Dedifferentiated amniotic fluid mesenchymal stem cell (primary cell): ENCODE measurements at regions not wholly inside any gene's neighbourhood (a gene's known extent, or its start where the extent isn't known, plus 50 kb on each side); places are given as distances from the start of the nearest gene placed in this dataset.
A peak's percentile ranks its signal among the peaks of the same experiment; 100 is the strongest.

Source experiments
- DNase-seq: peaks from one replicate; pipeline ENCODE4 v3.0.0-alpha.2; 2016; ENCODE audit errors: extremely low spot score

- no peak for DNase-seq
These were observed 84.8 kb upstream of the NRP1 start for GRCh38 chr10:33419311-33419710.

DNA sequence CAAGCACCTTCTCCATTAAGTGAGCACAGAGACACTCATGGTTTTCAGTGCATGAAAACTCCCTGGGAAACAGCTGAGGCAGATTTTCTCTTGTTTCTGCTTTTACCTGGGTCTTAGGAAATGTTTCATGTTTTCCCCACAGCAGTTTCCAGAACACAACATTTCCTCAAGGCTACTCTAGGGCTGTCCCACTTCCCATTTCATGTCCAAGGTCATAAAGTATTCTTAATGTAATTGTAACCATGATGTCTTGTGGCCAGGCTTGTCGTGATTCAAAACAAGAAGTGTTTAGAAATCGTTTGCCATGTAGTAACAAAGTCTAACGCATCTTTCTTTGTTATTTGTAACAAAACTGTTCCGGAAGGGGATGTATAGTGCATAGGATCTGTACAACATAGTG, 83.8 kb upstream of the NRP1 start:
- no peak for DNase-seq

GRCh38 chr10:33416691-33417090, 82.2 kb upstream of the NRP1 start:
- no peak for DNase-seq

- no peak for DNase-seq
These were observed 81.7 kb upstream of the NRP1 start for GRCh38 chr10:33416209-33416608.

DNA sequence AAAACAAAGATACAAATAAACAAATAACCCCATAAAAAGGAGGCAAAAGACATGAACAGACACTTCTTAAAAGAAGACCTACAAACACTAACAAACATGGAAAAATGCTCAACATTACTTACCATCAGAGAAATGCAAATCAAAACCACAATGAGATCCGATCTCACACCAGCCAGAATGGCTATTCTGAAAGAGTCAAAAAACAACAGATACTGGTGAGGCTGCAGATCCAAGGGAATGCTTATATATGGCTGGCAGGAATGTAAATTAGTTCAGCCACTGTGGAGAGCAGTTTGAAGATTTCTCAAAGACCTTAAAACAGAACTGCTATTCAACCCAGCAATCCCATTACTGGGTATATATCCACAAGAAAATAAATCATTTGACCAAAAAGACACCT, 80.4 kb upstream of the NRP1 start:
- DNase-seq, result no peak

DNA sequence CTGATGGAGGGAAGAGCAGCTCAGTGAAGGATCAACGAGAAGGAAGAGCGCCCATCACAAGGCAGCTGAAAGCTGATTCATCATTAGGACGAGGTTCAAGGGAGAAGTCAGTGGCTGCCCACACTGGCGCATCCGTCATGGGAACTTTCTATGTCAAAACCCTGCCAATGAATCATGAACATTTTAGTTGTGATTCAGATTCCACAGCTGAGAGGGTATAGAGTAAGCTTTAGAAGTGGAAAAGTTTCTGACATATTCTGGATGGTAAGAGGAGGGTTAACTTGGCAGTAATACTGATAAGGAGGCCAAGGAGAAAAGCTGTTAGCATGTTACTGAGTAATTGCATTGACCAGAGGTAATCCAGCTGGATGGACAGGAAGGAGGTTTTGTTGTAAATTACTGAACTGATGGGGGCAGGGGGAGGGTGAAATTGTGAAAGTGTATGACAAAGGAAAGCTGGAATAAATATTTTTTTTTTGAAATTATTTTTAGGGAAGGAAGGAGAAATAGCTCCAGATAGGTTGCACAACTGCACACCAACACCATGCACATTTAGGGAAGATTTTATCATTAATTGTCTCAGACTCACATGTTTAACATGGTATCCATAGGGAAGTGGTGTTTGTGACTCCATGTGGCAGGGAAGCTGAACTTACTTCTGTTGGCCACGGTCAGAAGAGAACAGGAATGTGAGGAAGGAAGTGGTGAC, 78.3 kb upstream of the NRP1 start:
- DNase-seq, result peak; percentile 90

DNA sequence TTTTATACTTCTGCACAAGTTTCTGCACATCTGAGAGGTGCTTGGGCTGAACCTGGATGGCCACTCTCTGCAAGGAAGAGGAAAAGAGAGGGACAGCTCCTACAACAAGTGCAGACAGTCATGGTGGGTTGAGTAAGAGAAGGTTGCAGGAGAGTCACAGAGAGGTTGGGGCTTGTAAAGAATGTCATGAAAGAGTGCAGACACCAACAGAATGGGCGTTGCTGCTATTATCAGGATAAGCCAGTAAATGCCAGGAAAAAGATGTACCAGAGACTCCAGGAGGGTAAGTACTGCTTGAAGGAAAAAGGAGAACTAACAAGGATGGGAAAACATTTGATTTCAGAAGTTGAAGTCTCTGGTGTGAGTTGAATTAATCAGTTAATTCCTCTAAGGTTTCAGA, 77.8 kb upstream of the NRP1 start:
- DNase-seq, result no peak

DNA sequence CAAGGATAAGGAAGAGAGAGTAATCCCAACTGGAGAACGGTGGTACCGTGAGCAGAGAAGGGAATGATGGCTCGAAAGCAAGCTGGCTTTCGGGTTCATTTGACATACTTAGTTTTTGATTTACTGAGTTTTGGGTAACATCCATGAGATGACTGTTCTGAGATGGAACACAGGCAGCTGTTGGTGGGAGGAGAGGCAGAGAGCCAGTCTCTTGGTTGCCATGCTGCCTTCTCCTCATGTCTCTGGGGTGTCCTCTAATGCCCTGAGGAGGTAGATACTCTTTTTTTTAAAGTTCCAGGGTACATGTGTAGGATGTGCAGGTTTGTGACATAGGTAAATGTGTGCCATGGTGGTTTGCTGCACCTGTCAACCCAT, 76.4 kb upstream of the NRP1 start:
- DNase-seq, result no peak

- DNase-seq, result no peak
These were observed 75.8 kb upstream of the NRP1 start for GRCh38 chr10:33410096-33410859.

DNA sequence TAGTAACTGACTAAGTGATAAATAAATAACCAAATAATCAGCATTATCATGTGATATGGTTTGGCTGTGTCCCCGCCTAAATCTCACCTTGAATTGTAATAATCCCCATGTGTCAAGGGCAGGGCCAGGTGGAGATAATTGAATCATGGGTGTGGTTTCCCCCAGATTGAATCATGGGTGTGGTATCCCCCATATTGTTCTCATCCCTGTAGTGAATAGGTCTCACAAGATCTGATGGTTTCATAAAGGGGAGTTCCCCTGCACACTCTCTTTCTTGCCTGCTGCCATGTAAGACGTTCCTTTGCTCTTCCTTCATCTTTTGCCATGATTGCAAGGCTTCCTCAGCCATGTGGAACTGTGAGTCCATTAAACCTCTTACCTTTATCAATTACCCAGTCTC, 72.1 kb upstream of the NRP1 start:
- DNase-seq, result no peak

DNA sequence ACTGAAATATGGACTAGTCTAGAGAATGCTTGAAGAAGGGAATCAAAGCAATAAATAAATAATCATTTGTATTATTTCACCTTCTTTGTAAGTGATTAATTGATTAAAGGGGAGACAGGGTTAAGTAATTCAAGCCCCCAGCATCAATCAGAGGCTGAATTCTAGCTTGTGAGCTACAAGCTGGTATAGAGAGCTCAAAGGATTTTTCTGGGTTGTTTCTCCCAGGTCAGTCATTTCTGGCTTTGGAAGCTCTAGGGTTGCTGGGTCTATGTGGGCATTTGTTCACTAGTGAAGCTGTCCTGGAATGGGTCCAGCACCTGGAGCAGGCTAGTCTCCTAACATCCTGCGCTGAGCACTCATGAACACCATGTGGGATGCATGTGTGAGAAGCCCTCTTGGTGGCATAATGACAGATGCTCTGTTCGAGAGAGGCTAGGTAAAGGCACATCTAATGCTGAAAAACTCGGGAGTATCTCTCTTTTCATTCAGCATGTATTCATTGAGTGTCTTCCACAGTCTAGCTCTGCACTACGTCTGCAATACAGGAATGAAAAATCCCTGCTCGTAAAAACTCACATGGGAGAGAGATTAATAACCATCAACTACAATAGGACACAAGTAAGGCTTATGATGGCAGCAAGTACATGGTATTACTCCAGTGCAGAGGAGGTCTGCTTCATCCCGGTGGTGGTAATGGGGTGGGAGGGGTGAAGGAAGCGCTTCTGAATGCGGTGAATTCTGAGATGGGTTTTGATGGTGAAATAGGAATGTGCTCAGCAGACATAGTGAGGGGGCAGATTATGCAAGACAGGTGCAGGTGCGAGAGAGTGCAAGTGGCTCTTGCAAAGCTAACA, 68.0 kb upstream of the NRP1 start:
- DNase-seq, result no peak

- no peak for DNase-seq
These were observed 66.8 kb upstream of the NRP1 start for GRCh38 chr10:33401300-33401699.

DNA sequence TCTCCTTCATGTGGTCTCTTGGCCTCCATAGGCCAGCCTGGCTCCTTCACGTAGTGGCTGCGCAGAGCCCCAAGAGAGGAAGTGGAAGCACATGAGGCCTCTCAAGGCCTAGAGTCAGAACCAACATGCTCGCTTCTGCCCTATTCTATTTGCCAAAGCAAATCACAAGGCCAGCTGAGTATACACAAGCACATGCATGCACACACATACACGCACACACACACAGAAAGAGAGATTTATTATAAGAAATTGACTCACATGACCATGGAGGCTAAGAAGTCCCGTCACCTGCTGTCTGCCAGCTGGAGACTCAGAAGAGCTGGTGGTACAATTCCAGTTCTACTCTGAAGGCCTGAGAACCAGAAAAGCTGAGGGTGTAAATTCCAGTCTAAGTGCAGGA, 64.3 kb upstream of the NRP1 start:
- no peak for DNase-seq

- no peak for DNase-seq
These were observed 62.5 kb upstream of the NRP1 start for GRCh38 chr10:33396938-33397337.

- DNase-seq, result no peak
These were observed 61.8 kb upstream of the NRP1 start for GRCh38 chr10:33396279-33396678.

DNA sequence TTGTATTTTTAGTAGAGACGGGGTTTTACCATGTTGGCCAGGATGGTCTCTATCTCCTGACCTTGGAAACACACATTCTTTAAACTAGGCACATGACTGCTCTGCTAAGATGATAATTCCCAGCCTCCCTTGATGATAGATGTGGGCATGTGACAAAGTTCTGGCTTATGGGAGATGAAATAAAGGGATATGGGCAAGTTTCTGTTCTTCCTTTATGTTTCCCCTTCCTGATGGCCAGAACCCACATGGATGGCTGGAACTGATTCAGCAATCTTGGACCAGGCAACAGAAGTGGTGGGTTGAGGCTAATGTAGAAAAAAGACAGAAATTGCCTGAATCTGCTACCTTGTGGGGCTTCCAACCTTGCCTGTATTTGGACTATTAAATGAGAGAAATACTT, 60.7 kb upstream of the NRP1 start:
- no peak for DNase-seq

DNA sequence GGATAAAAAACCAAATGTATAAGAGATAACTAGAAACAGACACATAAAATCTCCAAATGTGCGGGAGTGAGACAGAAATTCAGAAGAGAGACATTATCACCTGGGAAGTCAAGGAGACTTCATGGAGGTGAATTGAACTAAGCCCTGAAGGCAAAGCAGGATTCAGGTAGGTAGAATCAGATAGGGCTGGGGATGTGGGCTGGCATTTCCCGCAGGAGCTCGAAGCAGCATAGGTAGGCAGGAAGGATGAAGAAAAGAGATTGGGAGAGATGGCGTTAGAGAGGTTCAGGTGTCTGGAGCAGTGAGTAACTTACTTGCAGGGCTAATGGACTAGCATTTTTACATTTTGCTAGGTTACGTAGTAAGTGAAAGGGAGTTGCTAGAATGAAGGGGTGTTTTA, 58.2 kb upstream of the NRP1 start:
- DNase-seq, result no peak

DNA sequence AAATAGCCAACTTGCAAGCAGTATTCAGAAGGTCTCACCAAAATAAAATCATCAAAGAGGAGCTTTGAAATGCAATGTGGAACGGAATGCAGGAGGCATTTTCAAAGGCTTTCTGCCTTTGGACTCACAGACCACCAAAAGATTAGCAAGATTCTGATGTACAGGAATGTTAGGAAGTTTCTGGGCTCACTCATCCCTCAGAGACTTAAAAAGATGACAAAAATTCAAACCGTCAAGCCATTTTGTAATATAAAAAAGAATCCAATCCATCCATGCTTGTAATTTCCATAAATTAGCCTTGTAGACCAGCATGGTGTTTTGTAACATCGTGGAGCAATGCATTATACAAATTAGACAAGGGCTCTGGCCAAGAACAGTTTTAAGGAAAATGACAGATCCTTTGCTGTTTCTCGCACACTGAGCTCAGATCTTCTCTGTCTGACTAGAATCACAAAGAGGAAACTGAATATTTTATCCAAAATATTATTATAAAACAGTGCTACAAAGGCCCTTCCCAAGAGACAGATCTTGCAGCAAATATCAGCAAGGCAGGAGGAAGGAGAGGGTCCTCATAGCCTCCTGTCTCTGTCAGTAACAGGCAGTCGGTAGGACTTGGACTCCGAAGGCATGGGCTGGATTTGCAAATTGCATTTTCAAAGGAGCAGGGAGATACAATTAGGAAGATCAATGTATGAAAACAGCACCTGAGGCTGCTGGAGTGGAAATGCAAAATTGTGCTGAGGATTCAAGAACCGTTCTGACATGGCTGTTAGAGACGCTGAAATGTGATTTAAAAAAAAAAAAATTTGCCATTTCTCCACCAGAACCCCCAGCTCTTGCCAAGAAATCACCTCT, 57.4 kb upstream of the NRP1 start:
- DNase-seq, result no peak

GRCh38 chr10:33390046-33390445, 55.6 kb upstream of the NRP1 start:
- no peak for DNase-seq

DNA sequence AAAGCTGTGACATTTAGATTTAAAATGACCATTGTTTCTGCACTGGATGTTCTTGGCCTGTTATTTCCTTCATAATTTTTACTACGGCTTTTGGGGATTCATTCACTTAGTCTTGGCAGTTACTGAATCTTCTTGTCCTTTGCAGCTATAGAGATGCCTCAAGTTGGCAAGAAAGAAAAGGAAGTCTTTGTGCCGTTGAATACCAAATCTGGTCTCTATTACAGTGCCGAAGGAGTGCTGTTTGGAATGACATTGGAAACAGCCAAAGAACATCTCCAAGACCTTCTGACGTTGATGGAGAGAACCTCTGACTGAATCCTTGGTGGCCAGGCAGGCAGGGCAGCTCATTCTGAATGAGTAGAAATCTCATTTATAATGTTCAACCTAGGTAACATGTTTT, 54.3 kb upstream of the NRP1 start:
- no peak for DNase-seq

DNA sequence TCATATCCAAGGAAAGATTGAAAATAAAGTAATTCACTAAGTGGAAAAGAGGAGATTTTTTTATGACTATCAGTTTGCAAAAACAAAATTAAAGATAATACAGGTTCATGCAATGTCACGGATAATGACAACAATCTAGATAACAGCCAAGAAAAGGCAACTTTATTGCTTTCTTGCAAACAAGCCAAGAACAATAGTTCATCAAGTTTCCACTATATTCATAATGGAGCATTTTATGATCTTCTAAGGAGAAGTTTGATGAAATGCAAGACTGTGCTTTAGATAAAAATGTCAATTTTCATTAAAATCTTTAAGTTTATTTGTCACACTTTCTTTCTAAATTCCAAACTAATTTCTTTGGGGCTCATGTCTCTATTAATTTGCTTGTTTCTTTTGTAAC, 53.9 kb upstream of the NRP1 start:
- no peak for DNase-seq

GRCh38 chr10:33387720-33388119, 53.3 kb upstream of the NRP1 start:
- DNase-seq, result no peak
